ENCODE measurements at regions not wholly inside any gene's neighbourhood (a gene's known extent, or its start where the extent isn't known, plus 50 kb on each side); places are given as distances from the start of the nearest gene placed in this dataset.

- Histone ChIP-seq H4K20me1 (ENCODE audit: control insufficient read depth, insufficient read depth, low read length, poor library complexity, severe bottlenecking) (no peaks in the 10 kb centered on the region), H3K4me1 (ENCODE audit: control insufficient read depth in 2 of 2, insufficient read depth in 2 of 2, low read length in 2 of 2) (no peaks in the 10 kb centered on the region), H3K36me3 (replicated peaks in 1 of 2; ENCODE audit: control extremely low read depth in 1 of 2, control insufficient read depth in 1 of 2, extremely low read depth in 1 of 2, insufficient read depth in 2 of 2, low read length in 1 of 2) (no peaks in the 10 kb centered on the region), H3K4me3 (ENCODE audit: control extremely low read depth in 1 of 5, extremely low read depth in 1 of 5, insufficient read depth in 1 of 5, low read depth in 2 of 5, low read length in 4 of 5) (no peak overlapping the region), H2AFZ (ENCODE audit: insufficient read depth, low read depth, low read length, poor library complexity, severe bottlenecking) (no peak overlapping the region), H3K9me3 (ENCODE audit: control extremely low read depth in 1 of 3, control insufficient read depth in 2 of 3, insufficient read depth in 1 of 3, low read length in 2 of 3) (peaks cover 0 to 11% (median 6%) of the 10 kb centered on the region in 3 donors), H3K9ac (ENCODE audit: low read length) (no peak overlapping the region), H3K4me2 (replicated peaks; ENCODE audit: low read depth, low read length, poor library complexity, severe bottlenecking) (no peak overlapping the region), H3K27ac (ENCODE audit: low read length in 2 of 2) (no peak overlapping the region), H3K79me2 (ENCODE audit: control insufficient read depth, insufficient read depth, low read length) (no peaks in the 10 kb centered on the region), H3K27me3 (replicated peaks in 1 of 4; ENCODE audit: control extremely low read depth in 1 of 4, control insufficient read depth in 3 of 4, insufficient read depth in 4 of 4, low read length in 3 of 4) (no peaks in the 10 kb centered on the region)
- Mint-ChIP-seq H3K9me3 (ENCODE audit: insufficient read depth) (peaks cover under 1% of the 10 kb centered on the region), H3K4me3 (no peak overlapping the region), H3K4me1 (no peaks in the 10 kb centered on the region), H3K27me3 (no peaks in the 10 kb centered on the region), H3K27ac (no peak overlapping the region)
- WGBS (ENCODE audit: insufficient coverage) = no CpG with 5 or more reads among the region's 1 CpG
- ChIA-PET POLR2A (no interaction called here), CTCF (no interaction called here)
- TF ChIP-seq EZH2 (IDR thresholded peaks at IDR 0.05; ENCODE audit: borderline replicate concordance, insufficient read depth, low read depth, low read length, poor library complexity, severe bottlenecking) (no peak), CTCF (IDR thresholded peaks at IDR 0.05) (no peak)
- DNase-seq (no peak), ATAC-seq (ENCODE audit: low read depth) (no peak)
- intact Hi-C loops (cut with micrococcal nuclease) = no loop called here
These were observed 866.0 kb downstream of the LTN1 start for GRCh38 chr21:28126521-28127174.

- H3K36me3 ChIP-seq (replicated peaks in 1 of 2; ENCODE audit: control extremely low read depth in 1 of 2, control insufficient read depth in 1 of 2, extremely low read depth in 1 of 2, insufficient read depth in 2 of 2, low read length in 1 of 2) = no peaks in the 10 kb centered on the region
- no peak overlapping the region for H2AFZ ChIP-seq (ENCODE audit: insufficient read depth, low read depth, low read length, poor library complexity, severe bottlenecking)
- TF ChIP-seq EZH2 (IDR thresholded peaks at IDR 0.05; ENCODE audit: borderline replicate concordance, insufficient read depth, low read depth, low read length, poor library complexity, severe bottlenecking) (no peak), CTCF (IDR thresholded peaks at IDR 0.05) (no peak)
- ChIA-PET CTCF (no interaction called here), POLR2A (no interaction called here)
- H3K27me3 ChIP-seq (replicated peaks in 1 of 4; ENCODE audit: control extremely low read depth in 1 of 4, control insufficient read depth in 3 of 4, insufficient read depth in 4 of 4, low read length in 3 of 4) = no peaks in the 10 kb centered on the region
- no peak overlapping the region for H3K27ac Mint-ChIP-seq
- no peaks in the 10 kb centered on the region for H4K20me1 ChIP-seq (ENCODE audit: control insufficient read depth, insufficient read depth, low read length, poor library complexity, severe bottlenecking)
- H3K4me2 ChIP-seq (replicated peaks; ENCODE audit: low read depth, low read length, poor library complexity, severe bottlenecking) = no peak overlapping the region
- intact Hi-C loops (cut with micrococcal nuclease) = no loop called here
- no peaks in the 10 kb centered on the region for H3K4me1 Mint-ChIP-seq
- no peaks in the 10 kb centered on the region for H3K79me2 ChIP-seq (ENCODE audit: control insufficient read depth, insufficient read depth, low read length)
- no peaks in the 10 kb centered on the region for H3K4me1 ChIP-seq (ENCODE audit: control insufficient read depth in 2 of 2, insufficient read depth in 2 of 2, low read length in 2 of 2)
- ATAC-seq (ENCODE audit: low read depth) (no peak), DNase-seq (no peak)
- H3K4me3 Mint-ChIP-seq = no peak overlapping the region
- no peak overlapping the region for H3K4me3 ChIP-seq (ENCODE audit: control extremely low read depth in 1 of 5, extremely low read depth in 1 of 5, insufficient read depth in 1 of 5, low read depth in 2 of 5, low read length in 4 of 5)
- WGBS (ENCODE audit: insufficient coverage) = no CpG with 5 or more reads among the region's 2 CpGs
- no peak overlapping the region for H3K9ac ChIP-seq (ENCODE audit: low read length)
- H3K27me3 Mint-ChIP-seq = no peaks in the 10 kb centered on the region
- peaks cover 4% of the 10 kb centered on the region for H3K9me3 Mint-ChIP-seq (ENCODE audit: insufficient read depth)
- H3K9me3 ChIP-seq (ENCODE audit: control extremely low read depth in 1 of 3, control insufficient read depth in 2 of 3, insufficient read depth in 1 of 3, low read length in 2 of 3) = peaks cover 0 to 5% (median 0%) of the 10 kb centered on the region in 3 donors
- no peak overlapping the region for H3K27ac ChIP-seq (ENCODE audit: low read length in 2 of 2)
These were observed 868.1 kb downstream of the LTN1 start for GRCh38 chr21:28124541-28124940.
